RWPE1 (cell line): ENCODE measurements at regions not wholly inside any gene's neighbourhood (a gene's known extent, or its start where the extent isn't known, plus 50 kb on each side); places are given as distances from the start of the nearest gene placed in this dataset.

ENCODE experiments used
- CTCF ChIA-PET: fragments of 350-600 bp; sonication (Branson Sonifier 250); formaldehyde crosslinking; extraction: SDS; loops from one replicate; lab custom pipeline; 2021; lab: Yijun Ruan, JAX
- POLR2A ChIA-PET: fragments of 400-600 bp; formaldehyde crosslinking; extraction: SDS; loops from one replicate; lab custom pipeline; 2020; ENCODE audit warnings: antibody characterized with exemption; ENCODE audit not compliant: low non-redundant PET; lab: Yijun Ruan, JAX
- DNase-seq: peaks from one replicate; pipeline ENCODE4 v3.0.0; 2012; ENCODE audit warnings: low spot score
- H3K27ac ChIP-seq: fragments of 450-650 bp; 2 replicates; pipeline ENCODE4 v1.5.1; 2017
- TF ChIP-seq, protein P1 (sequence below): fragments of 450-650 bp; conservative IDR thresholded peaks from 2 replicates; pipeline ENCODE4 v1.5.1; 2017; ENCODE audit warnings: low read depth, mild to moderate bottlenecking

DNA sequence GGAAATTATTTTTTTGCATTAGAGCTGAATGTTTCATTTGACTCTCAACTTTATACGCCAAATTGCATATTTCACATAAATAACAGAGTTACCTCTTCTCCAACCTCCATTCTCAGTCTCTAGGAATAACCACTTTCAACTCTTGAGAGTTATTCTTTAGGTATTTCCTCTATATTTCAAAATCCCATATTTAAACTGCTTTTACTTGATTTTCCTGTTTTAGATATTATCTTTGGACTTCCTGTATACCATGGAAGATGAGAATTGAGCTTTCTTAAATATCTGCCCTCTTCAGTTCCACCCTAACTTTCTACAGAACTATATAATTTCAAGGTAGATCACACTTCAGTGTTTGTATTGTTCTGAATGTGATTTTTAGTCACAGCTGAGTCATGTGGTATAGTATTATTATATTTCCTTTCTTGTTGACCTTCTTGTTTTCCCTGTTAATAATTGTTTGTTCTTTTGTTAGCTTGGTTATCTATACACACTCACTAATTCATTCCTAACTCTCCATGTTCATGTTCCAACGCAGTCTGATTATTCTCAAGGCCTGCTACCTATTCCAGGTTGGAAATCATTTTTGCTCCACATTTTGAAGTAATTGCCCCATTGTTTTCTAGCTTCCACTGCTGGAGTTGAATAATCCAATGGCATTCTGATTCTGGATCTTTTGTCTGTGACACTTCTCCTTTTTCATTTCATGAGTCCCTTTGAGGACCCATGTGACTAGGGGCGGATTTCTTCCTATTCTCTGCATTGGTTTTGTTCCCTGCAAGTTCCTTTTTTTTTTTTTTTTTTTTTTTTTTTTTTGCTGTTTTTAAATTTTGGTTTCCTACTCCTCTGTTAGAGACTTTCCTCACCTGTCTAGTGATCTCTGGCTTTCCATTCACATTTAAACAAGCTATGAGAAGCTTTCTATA lies 156.8 kb upstream of the RBMS1 start:
- no peak for DNase-seq
- CTCF ChIA-PET, result interaction anchor here (0.5 to 0.6 kb wide), 2 partner anchors 66 to 319 kb away, joined by 3 to 4 read pairs; no protein-coding TSS in a partner anchor
- no peak overlapping the region for H3K27ac ChIP-seq
- POLR2A ChIA-PET, result no interaction called here
- TF ChIP-seq, protein P1, sequence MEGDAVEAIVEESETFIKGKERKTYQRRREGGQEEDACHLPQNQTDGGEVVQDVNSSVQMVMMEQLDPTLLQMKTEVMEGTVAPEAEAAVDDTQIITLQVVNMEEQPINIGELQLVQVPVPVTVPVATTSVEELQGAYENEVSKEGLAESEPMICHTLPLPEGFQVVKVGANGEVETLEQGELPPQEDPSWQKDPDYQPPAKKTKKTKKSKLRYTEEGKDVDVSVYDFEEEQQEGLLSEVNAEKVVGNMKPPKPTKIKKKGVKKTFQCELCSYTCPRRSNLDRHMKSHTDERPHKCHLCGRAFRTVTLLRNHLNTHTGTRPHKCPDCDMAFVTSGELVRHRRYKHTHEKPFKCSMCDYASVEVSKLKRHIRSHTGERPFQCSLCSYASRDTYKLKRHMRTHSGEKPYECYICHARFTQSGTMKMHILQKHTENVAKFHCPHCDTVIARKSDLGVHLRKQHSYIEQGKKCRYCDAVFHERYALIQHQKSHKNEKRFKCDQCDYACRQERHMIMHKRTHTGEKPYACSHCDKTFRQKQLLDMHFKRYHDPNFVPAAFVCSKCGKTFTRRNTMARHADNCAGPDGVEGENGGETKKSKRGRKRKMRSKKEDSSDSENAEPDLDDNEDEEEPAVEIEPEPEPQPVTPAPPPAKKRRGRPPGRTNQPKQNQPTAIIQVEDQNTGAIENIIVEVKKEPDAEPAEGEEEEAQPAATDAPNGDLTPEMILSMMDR, result no peak

DNA sequence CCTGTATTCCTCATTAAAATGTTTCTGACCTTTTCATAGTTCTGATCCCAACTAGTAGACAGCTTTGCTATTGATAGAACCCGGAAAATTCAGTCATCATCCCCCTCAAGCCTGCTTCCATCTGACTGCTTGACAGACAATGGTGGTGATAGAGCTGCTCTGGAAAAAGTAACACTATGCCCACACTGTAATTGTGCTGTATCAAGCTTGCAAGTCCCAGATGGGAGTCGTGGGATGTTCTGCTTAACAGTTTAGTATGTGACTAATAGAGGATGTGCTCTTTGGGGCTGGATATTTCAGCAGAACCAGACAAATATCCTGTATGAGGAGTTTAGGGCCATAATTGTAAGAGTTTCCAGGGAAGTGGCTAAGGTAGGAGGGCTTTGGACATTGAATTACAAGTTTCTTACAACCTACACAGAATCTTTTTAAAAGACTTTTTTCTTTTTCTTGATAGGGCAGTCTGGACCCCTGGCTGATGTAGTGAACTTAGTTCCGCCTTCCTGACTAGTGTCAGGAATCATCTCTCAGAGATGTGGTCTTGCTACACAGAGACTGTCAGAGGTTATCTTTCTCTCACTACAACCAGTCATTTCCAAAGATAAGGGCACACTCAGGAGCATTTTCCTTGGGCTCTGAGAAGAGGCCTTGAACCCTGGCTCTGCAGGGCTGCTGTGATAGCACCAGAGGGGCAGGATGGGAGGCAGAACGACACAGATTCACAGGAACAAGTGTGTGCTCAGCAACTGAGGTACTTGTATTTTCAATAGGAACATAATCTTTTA lies 158.0 kb upstream of the RBMS1 start:
- H3K27ac ChIP-seq, result no peak overlapping the region
- ChIA-PET POLR2A (no interaction called here), CTCF (interaction anchor here (0.6 kb wide), 1 partner anchor 246 kb away, joined by 3 read pairs; no protein-coding TSS in a partner anchor)
- DNase-seq, result no peak
- TF ChIP-seq, protein P1, result no peak

DNA sequence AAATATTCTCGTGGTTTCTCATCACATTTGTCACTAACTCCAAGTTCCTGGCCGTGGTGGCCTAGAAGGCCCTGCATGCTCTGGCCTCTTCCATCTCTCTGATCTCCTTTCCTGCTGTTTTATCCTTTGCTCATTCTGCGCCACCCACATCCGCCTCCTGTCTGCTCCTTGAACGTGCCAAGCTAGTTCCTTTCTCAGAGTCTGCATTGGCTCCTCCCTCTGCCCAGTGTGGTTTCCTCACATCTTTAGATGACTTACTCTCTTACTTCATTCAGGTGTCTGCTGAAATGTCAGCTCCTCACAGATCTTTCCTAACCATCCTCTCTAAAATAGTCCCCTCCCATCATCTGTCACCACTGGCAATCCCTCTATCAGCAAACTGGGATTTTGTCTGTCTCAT lies 158.6 kb upstream of the RBMS1 start:
- DNase-seq, result no peak
- POLR2A ChIA-PET, result no interaction called here
- CTCF ChIA-PET, result no interaction called here
- H3K27ac ChIP-seq, result no peak overlapping the region
- TF ChIP-seq, protein P1, result no peak

DNA sequence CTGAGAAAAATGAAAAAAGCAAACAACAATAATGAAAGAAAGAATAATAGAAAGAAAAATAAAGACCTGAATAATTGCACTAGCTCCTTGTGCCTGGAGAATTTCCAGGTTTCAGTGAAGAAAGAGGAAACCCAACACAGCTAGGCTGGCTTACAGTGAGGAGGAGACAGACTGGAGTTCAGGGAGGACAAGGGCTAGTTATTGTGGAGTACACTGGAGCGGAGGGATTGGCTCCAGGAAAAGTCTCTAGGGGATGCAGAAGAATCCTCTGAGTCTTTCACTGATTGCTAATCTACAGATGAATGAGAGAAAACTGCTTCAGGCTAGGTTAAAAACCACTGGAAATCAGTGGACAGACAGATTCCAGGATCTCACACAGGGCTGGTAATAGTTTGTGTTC lies 163.6 kb upstream of the RBMS1 start:
- DNase-seq, result no peak
- no peak overlapping the region for H3K27ac ChIP-seq
- TF ChIP-seq, protein P1, result no peak
- ChIA-PET CTCF (no interaction called here), POLR2A (no interaction called here)

DNA sequence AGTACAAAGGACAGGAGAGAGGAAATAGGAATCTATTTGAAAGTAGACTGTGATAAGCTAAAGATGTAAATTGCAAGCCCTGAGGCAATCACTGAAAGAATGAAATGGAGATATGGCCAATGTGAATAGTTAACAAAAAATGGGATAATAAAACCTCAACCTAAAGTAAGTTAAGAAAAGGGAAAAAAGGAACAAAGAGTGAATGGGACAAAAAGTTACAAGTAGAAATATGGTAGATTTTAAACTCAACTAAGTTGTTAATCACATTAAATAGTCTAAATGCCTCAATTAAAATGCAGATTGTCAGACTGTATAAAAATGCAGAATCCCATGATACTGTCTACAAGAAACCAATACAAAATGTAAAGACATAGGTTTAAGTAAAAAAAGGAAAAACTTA lies 165.2 kb upstream of the RBMS1 start:
- TF ChIP-seq, protein P1, result no peak
- DNase-seq, result no peak
- ChIA-PET POLR2A (no interaction called here), CTCF (interaction anchor here (0.7 kb wide), 1 partner anchor 352 kb away, joined by 5 read pairs; no protein-coding TSS in a partner anchor)
- no peak overlapping the region for H3K27ac ChIP-seq

DNA sequence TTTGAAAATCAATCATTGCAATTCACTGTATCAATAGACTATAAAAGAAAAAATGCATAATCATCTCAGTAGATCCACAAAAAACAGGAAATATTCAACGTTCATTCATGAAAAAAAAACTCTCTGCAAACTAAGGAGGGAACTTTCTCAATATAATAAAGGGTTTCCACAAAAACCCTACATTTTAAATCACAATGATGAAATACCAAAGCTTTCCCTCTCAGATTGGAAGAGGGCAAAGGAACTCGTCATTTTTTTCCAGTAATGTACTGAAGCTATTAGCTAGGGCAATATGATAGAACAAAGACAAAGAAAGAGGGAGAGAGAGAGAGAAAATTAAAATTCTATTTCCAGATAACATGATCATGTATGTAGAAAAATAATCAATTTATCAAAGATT lies 167.1 kb upstream of the RBMS1 start:
- ChIA-PET POLR2A (no interaction called here), CTCF (interaction anchor here (0.7 kb wide), 1 partner anchor 395 kb away, joined by 3 read pairs; no protein-coding TSS in a partner anchor)
- DNase-seq, result no peak
- TF ChIP-seq, protein P1, result no peak
- H3K27ac ChIP-seq, result no peak overlapping the region
